Kidney (tissue), 13 donors: ENCODE measurements at regions not wholly inside any gene's neighbourhood (a gene's known extent, or its start where the extent isn't known, plus 50 kb on each side); places are given as distances from the start of the nearest gene placed in this dataset.

Experiments used
- DNase-seq, 5 donors: peaks; one replicate each; pipeline ENCODE4 v3.0.0-alpha.2; 2013 to 2020
- FAIRE-seq: peaks from 2 replicates; lab custom pipeline; 2012; peaks lifted over from hg19 to GRCh38; lab: Jason Lieb, UNC
- H3K27ac ChIP-seq, 2 donors: one replicate each; pipeline ENCODE4 v1.7.0; 2013; ENCODE audit warnings: low read depth in 2 of 2, low read length in 2 of 2, inconsistent platforms in 1 of 2
- H3K27me3 ChIP-seq: one replicate; pipeline ENCODE4 v1.7.1; 2013; ENCODE audit warnings: low read length, inconsistent platforms; ENCODE audit not compliant: control insufficient read depth, insufficient read depth
- H3K36me3 ChIP-seq, 3 donors: one replicate each; pipeline versions ENCODE4 v1.7.0 to v1.7.1; 2013; ENCODE audit warnings: low read length in 3 of 3, control low read depth in 1 of 3, inconsistent platforms in 1 of 3; ENCODE audit not compliant: insufficient read depth in 3 of 3, control insufficient read depth in 2 of 3
- H3K4me1 ChIP-seq, 3 donors: one replicate each; pipeline versions ENCODE4 v1.7.0 to v1.7.1; 2013; ENCODE audit warnings: low read length in 3 of 3, inconsistent platforms in 1 of 3, low read depth in 1 of 3; ENCODE audit not compliant: control insufficient read depth in 2 of 3, insufficient read depth in 2 of 3
- H3K4me3 ChIP-seq, 3 donors: one replicate each; pipeline versions ENCODE4 v1.7.0 to v1.8.1; 2013; ENCODE audit warnings: low read length in 3 of 3, control low read depth in 1 of 3, inconsistent platforms in 1 of 3
- H3K9ac ChIP-seq, 3 donors: one replicate each; pipeline versions ENCODE4 v1.7.0 to v1.7.1; 2013; ENCODE audit warnings: low read length in 3 of 3, control low read depth in 1 of 3, inconsistent platforms in 1 of 3
- H3K9me3 ChIP-seq, 3 donors: one replicate each; pipeline versions ENCODE4 v1.7.0 to v1.7.1; 2013; ENCODE audit warnings: low read length in 3 of 3, control low read depth in 1 of 3, inconsistent platforms in 1 of 3; ENCODE audit not compliant: control insufficient read depth in 2 of 3, insufficient read depth in 1 of 3
- intact Hi-C: fragments of 100-400 bp; cut with DNase I; formaldehyde crosslinking; loops from one replicate; pipeline ENCODE4 v1.11.1; 2022
- TF ChIP-seq, protein P1 (sequence below): IDR thresholded peaks from 3 replicates; pipeline ENCODE4 v1.5.1; 2012; ENCODE audit warnings: mild to moderate bottlenecking, moderate library complexity, borderline replicate concordance; ENCODE audit not compliant: insufficient read depth; ENCODE audit errors: extremely low read depth
- donor health status: control.
- donor health status: control.
- donor health status: control.
- donor health status: control.
- donor health status: control.
- donor health status: DM: yes; HTN: yes; CAD: no.
- donor health status: Normal renal cell carcinoma (clear cell type).

DNA sequence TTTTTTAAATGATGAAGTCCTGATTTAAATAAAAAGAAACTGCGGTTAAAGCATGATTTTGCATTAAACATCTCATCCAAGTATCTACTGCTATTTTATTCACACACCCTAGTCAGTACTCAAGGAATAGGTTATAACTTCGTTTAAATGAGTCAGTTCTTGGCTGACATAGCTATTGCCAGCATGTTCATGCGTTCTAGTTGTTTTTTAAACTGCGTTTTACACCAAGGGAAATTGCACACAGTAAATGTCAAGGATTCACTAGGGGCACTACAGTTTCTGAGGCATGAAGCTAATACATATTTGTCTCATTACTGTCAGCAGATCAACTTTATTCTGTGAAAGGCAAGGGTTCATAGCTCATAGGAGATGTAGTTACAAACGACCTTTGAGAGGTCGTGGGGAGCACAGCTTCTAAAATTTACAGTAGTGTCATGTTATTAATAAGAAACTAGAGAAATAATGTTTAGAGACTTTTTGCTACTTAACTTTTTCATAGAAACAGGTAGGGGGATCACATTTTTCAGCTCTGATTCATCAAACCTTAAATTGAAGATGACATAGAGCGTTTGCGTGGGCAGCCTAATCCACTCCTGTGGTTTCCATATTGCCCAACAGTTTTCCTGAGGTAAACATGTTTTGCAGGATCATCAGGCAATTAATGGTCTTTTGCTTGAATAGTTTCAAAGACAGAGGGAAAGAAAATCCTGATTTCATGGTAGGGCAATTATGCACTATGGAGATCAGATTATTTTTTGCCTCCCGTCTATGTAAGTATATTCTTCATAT lies 2222.7 kb upstream of the WWC1 start:
- no peak for DNase-seq
- no peaks in the 10 kb centered on the region for H3K4me1 ChIP-seq
- FAIRE-seq: no peak
- H3K27ac ChIP-seq: no peak overlapping the region
- TF ChIP-seq, protein P1, sequence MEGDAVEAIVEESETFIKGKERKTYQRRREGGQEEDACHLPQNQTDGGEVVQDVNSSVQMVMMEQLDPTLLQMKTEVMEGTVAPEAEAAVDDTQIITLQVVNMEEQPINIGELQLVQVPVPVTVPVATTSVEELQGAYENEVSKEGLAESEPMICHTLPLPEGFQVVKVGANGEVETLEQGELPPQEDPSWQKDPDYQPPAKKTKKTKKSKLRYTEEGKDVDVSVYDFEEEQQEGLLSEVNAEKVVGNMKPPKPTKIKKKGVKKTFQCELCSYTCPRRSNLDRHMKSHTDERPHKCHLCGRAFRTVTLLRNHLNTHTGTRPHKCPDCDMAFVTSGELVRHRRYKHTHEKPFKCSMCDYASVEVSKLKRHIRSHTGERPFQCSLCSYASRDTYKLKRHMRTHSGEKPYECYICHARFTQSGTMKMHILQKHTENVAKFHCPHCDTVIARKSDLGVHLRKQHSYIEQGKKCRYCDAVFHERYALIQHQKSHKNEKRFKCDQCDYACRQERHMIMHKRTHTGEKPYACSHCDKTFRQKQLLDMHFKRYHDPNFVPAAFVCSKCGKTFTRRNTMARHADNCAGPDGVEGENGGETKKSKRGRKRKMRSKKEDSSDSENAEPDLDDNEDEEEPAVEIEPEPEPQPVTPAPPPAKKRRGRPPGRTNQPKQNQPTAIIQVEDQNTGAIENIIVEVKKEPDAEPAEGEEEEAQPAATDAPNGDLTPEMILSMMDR: no peak
- H3K9me3 ChIP-seq: no peaks in the 10 kb centered on the region
- no peak overlapping the region for H3K9ac ChIP-seq
- no peaks in the 10 kb centered on the region for H3K27me3 ChIP-seq
- no peak overlapping the region for H3K4me3 ChIP-seq
- intact Hi-C loops: no loop called here
- H3K36me3 ChIP-seq: no peaks in the 10 kb centered on the region

DNA sequence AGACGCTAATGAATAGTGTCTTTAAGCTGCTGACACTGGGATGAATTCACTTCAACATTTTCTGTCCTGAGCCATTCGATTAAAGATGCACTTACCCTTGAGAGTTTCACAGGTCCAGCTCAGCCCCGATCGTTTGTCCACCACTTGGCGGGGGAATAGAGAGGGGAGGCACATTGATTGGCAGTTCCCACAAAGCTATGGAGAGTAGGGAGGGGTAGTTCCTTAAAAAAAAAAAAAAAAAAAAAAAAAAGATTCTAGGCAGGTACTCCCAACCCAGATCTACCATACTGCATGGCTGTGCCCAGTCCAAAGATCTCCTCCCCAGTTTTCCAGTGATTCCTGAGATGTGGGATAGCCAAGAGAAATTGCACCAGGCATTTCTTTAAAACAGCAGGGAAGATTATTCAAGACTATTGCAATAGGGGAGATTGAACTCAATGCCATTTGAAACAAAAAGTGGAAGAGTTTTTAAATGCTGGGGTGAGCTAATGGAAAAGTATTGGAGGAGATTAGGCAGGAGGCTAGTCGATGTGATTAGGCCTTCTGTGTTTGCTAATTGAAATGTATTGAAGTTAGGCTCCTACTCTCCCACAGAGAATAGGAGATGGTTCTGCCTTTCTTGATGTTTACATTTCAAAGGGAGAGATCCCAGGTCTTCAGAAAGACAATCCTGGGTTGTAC lies 2217.4 kb upstream of the WWC1 start:
- TF ChIP-seq, protein P1: no peak
- H3K27ac ChIP-seq: no peak overlapping the region
- DNase-seq (no peak), FAIRE-seq (no peak)
- intact Hi-C loops: no loop called here
- H3K4me1 ChIP-seq: no peaks in the 10 kb centered on the region
- no peaks in the 10 kb centered on the region for H3K36me3 ChIP-seq
- H3K27me3 ChIP-seq: no peaks in the 10 kb centered on the region
- no peaks in the 10 kb centered on the region for H3K9me3 ChIP-seq
- H3K4me3 ChIP-seq: no peak overlapping the region
- no peak overlapping the region for H3K9ac ChIP-seq

DNA sequence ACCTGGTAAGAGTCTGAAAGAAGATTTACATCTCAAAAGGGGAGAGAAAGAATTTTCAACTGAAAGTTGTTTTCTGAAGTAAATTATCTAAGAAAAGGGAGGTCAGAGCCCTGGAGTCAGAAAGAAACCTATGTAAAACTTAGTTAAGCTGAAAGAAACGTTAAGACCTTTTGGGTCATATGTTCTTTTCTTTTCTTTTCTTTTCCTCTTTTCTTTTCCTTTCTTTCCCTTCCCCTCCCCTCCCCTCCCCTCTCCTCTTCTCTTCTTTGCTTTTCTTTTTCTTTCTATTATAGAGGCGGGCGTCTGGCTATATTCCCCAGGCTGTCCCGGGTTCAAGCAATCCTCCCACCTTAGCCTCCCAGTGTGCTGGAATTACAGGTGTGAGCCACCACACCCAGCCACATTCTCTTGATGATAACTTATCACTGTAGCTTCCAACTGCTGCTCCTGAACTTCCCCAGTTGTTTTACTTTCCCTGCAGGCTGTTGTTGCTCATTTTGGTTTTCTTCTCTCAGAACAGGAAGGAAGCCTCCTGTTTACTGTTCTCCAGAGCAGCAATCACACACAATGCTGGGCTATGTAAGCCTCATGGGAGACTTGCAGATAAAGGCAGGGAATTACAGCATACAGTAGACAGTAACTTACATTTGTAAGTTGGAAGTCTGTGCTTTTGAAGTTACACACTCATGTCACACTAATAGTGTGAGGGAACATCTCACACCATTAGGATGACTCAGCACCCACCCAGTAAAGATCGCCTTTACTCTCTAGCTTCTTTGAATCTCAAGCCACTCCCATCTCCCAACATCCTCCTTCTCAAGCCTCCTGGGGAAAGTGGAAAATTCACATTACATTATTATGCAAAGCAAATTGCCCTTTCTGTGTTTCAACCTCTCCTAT lies 2216.6 kb upstream of the WWC1 start:
- H3K36me3 ChIP-seq: no peaks in the 10 kb centered on the region
- H3K4me1 ChIP-seq: no peaks in the 10 kb centered on the region

More for the DNA sequence above, 2216.6 kb upstream of the WWC1 start:
- intact Hi-C loops: no loop called here
- Histone ChIP-seq H3K4me3 (no peak overlapping the region), H3K9me3 (no peaks in the 10 kb centered on the region), H3K27ac (no peak overlapping the region), H3K9ac (no peak overlapping the region), H3K27me3 (no peaks in the 10 kb centered on the region)
- DNase-seq: no peak
- TF ChIP-seq, protein P1: no peak
- no peak for FAIRE-seq
